HCT116 (cell line): ENCODE measurements at regions not wholly inside any gene's neighbourhood (a gene's known extent, or its start where the extent isn't known, plus 50 kb on each side); places are given as distances from the start of the nearest gene placed in this dataset.

ENCODE experiments used
- ATAC-seq: fragments of 200-7000 bp; cut with Tn5 transposase; 2 replicates; pipeline ENCODE4 v1.9.1; 2020; ENCODE audit warnings: mild to moderate bottlenecking, moderate library complexity
- BruUV-seq: library from RNA; stranded (reverse); fragments of 400-500 nt; replicated peaks from 2 replicates; lab custom pipeline; 2021; lab: Mats Ljungman, UMichigan
- CTCF ChIA-PET: fragments of 300-600 bp; sonication (Branson Sonifier 250); formaldehyde crosslinking; loops from one replicate; lab custom pipeline; 2021; ENCODE audit warnings: antibody characterized with exemption; lab: Charles Lee
- POLR2A ChIA-PET: fragments of 300-600, 350-600 bp; sonication (Branson Sonifier 250); formaldehyde crosslinking; loops from one replicate; lab custom pipeline; 2021; ENCODE audit warnings: antibody characterized with exemption; lab: Charles Lee
- RAD21 ChIA-PET, 2 experiments: fragments of 300-600 bp; sonication (Branson Sonifier 250); formaldehyde crosslinking; loops; one replicate each; lab custom pipeline; 2023; ENCODE audit warnings: low total read pairs in 2 of 2; ENCODE audit not compliant: uncharacterized antibody in 2 of 2, unreplicated experiment in 2 of 2, low non-redundant PET in 1 of 2; lab: Charles Lee
- DNase-seq: peaks from one replicate; pipeline ENCODE4 v3.0.0-alpha.2; 2010; ENCODE audit warnings: low read depth, low spot score
- H2AFZ ChIP-seq: fragments of 200-600 bp; shearing (Covaris generic), sonication (generic); 2 replicates; pipeline ENCODE4 v1.6.1; 2017; ENCODE audit warnings: low read depth, mixed run types, mixed read lengths, antibody characterized with exemption, low read length; ENCODE audit not compliant: poor library complexity, severe bottlenecking
- H3K27ac ChIP-seq: 2 replicates; pipeline ENCODE4 v1.5.1; 2012; ENCODE audit warnings: low read depth, low read length
- H3K27me3 ChIP-seq: fragments of 200-600 bp; sonication (generic); 2 replicates; pipeline ENCODE4 v1.6.1; 2016; ENCODE audit warnings: mixed run types, low read length, mixed read lengths; ENCODE audit not compliant: insufficient read depth
- H3K36me3 ChIP-seq, 2 experiments: fragments of 200-500 bp in 1 of 2; fragments of 200-600 bp in 1 of 2; sonication (Bioruptor generic) in 1 of 2; sonication (generic) in 1 of 2; 2 replicates each; pipeline versions ENCODE4 v1.5.1 to v1.6.1; 2014 to 2016; ENCODE audit warnings: low read length in 2 of 2, inconsistent platforms in 1 of 2, mixed read lengths in 1 of 2, mixed run types in 1 of 2; ENCODE audit not compliant: insufficient read depth in 2 of 2, control insufficient read depth in 1 of 2
- H3K4me1 ChIP-seq, 2 experiments: fragments of 200-600 bp in 1 of 2; sonication (generic) in 1 of 2; 2 replicates each; pipeline versions ENCODE4 v1.5.1 to v1.6.1; 2012 to 2017; ENCODE audit warnings: low read length in 2 of 2, inconsistent platforms in 1 of 2, mild to moderate bottlenecking in 1 of 2, mixed read lengths in 1 of 2, mixed run types in 1 of 2, moderate library complexity in 1 of 2; ENCODE audit not compliant: insufficient read depth in 2 of 2, control insufficient read depth in 1 of 2
- H3K4me2 ChIP-seq: fragments of 200-600 bp; sonication (generic); 2 replicates; pipeline ENCODE4 v1.6.1; 2017; ENCODE audit warnings: mixed run types, low read length, mixed read lengths
- H3K4me3 ChIP-seq, 2 experiments: fragments of 200-600 bp in 1 of 2; sonication (generic) in 1 of 2; replicated peaks in 1 of 2; 2 replicates each; pipeline ENCODE4 v1.5.1; 2011 to 2016; ENCODE audit warnings: low read length in 2 of 2, control low read depth in 1 of 2, low read depth in 1 of 2, mild to moderate bottlenecking in 1 of 2, mixed read lengths in 1 of 2, mixed run types in 1 of 2
- H3K79me2 ChIP-seq: fragments of 200-600 bp; sonication (generic); 2 replicates; pipeline ENCODE4 v1.6.1; 2017; ENCODE audit warnings: mild to moderate bottlenecking, mixed run types, low read length, moderate library complexity, mixed read lengths; ENCODE audit not compliant: insufficient read depth
- H3K9ac ChIP-seq: fragments of 200-600 bp; sonication (generic); 2 replicates; pipeline ENCODE4 v1.6.1; 2016; ENCODE audit warnings: low read length, mixed read lengths
- H3K9me2 ChIP-seq: fragments of 200-600 bp; sonication (generic), shearing (Covaris generic); 2 replicates; pipeline ENCODE4 v1.6.1; 2017; ENCODE audit warnings: mixed run types, mild to moderate bottlenecking, moderate library complexity; ENCODE audit not compliant: insufficient read depth
- H3K9me3 ChIP-seq, 2 experiments: fragments of 200-500 bp in 1 of 2; fragments of 200-600 bp in 1 of 2; sonication (Bioruptor generic) in 1 of 2; sonication (generic) in 1 of 2; 2 replicates each; pipeline ENCODE4 v1.6.1; 2014 to 2017; ENCODE audit warnings: low read length in 2 of 2, mixed read lengths in 2 of 2, inconsistent platforms in 1 of 2, low read depth in 1 of 2, mild to moderate bottlenecking in 1 of 2, mixed run types in 1 of 2, moderate library complexity in 1 of 2; ENCODE audit not compliant: control insufficient read depth in 1 of 2, insufficient read depth in 1 of 2
- H4K20me1 ChIP-seq: fragments of 200-600 bp; sonication (generic), shearing (Covaris generic); 2 replicates; pipeline ENCODE4 v1.6.1; 2017; ENCODE audit warnings: mixed run types, mild to moderate bottlenecking, moderate library complexity; ENCODE audit not compliant: insufficient read depth
- ATF3 ChIP-seq: IDR thresholded peaks from 2 replicates; pipeline ENCODE4 v1.6.1; 2012
- EZH2phosphoT487 ChIP-seq: fragments of 200-600 bp; IDR thresholded peaks from 2 replicates; pipeline ENCODE4 v1.6.1; 2018; ENCODE audit warnings: antibody characterized with exemption, borderline replicate concordance
- MAX ChIP-seq: IDR thresholded peaks from 2 replicates; pipeline ENCODE4 v1.6.1; 2012
- RAD21 ChIP-seq: IDR thresholded peaks from 2 replicates; pipeline ENCODE4 v1.6.1; 2012; ENCODE audit warnings: low read depth, mild to moderate bottlenecking
- REST ChIP-seq: IDR thresholded peaks from 2 replicates; pipeline ENCODE4 v1.6.1; 2012; ENCODE audit warnings: low read depth
- SIN3A ChIP-seq: IDR thresholded peaks from 2 replicates; pipeline ENCODE4 v1.6.1; 2012; ENCODE audit warnings: low read depth
- SP1 ChIP-seq: IDR thresholded peaks from 2 replicates; pipeline ENCODE4 v1.6.1; 2012; ENCODE audit warnings: low read depth
- SRF ChIP-seq: IDR thresholded peaks from 2 replicates; pipeline ENCODE4 v1.6.1; 2012; ENCODE audit warnings: low read depth
- TCF7L2 ChIP-seq: IDR thresholded peaks from 2 replicates; pipeline ENCODE4 v1.7.0; 2011; ENCODE audit warnings: borderline replicate concordance, inconsistent platforms; ENCODE audit not compliant: insufficient read depth, insufficient read length; ENCODE audit errors: extremely low read depth
- YY1 ChIP-seq: IDR thresholded peaks from 2 replicates; pipeline ENCODE4 v1.6.1; 2011; ENCODE audit warnings: low read length, low read depth, moderate library complexity, mild to moderate bottlenecking; ENCODE audit not compliant: insufficient replicate concordance; ENCODE audit errors: extremely low read depth
- ZNF274 ChIP-seq: fragments of 200-500 bp; sonication (Bioruptor generic); IDR thresholded peaks from 2 replicates; pipeline ENCODE4 v1.6.1; 2014; ENCODE audit warnings: mild to moderate bottlenecking, low read depth, low read length, inconsistent platforms
- intact Hi-C: fragments of 100-400 bp; cut with micrococcal nuclease; formaldehyde crosslinking; loops from 2 replicates; pipeline ENCODE4 v1.10.0; 2022

DNA sequence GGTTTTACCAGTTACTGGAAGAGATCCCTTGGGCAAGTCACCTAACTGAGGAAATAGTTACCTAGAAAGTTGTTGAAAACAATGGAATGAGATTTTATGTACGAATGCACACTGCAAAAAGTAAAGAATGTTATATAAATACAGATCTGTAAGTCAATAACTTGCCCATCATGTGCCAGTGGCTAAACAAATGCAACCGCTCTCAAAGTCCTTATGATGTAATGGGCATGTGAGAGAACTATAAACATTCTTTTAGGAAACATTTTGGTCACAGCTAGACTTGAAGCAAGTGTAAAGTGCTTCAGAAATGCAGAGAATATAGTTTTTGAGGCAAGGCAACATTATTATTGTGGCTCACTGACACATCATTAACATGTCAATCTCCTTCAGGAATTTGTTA, 1044.5 kb downstream of the TUSC7 start:
- H3K27me3 ChIP-seq = no peaks in the 10 kb centered on the region
- H3K9ac ChIP-seq = no peak overlapping the region
- BruUV-seq = no TSS peak
- no peak overlapping the region for H3K4me2 ChIP-seq
- no peaks in the 10 kb centered on the region for H3K36me3 ChIP-seq
- no peaks in the 10 kb centered on the region for H3K4me1 ChIP-seq
- CTCF ChIA-PET = no interaction called here
- no peak overlapping the region for H2AFZ ChIP-seq
- RAD21 ChIA-PET = no interaction called here
- no peak for ATAC-seq
- no peaks in the 10 kb centered on the region for H4K20me1 ChIP-seq
- POLR2A ChIA-PET = no interaction called here
- no peaks in the 10 kb centered on the region for H3K9me2 ChIP-seq
- H3K79me2 ChIP-seq = no peaks in the 10 kb centered on the region
- no peak overlapping the region for H3K4me3 ChIP-seq
- no peak for DNase-seq
- no peak overlapping the region for H3K27ac ChIP-seq
- no peaks in the 10 kb centered on the region for H3K9me3 ChIP-seq
- intact Hi-C loops = no loop called here
- no peak for TF ChIP-seq ATF3

DNA sequence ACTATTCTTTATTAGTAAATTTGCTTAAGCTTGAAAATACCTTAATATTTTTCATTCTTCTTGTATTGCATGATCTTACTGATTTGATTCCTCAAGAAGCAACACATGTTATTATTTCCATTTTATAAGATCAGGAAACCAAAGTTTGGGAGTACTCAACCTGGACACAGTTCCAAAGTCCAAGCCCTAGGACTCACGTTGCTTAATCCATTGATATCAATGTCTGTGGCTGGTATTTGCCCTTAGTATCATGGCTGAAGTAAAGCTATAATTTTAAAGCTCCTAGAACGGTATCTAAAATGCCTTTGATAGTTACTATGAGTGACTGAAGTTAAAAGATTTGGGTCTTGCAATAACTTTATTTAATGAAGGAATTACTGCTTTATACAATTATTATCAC, 1045.3 kb downstream of the TUSC7 start:
- Histone ChIP-seq H3K27ac (no peak overlapping the region), H3K9me2 (no peaks in the 10 kb centered on the region), H2AFZ (no peak overlapping the region), H3K36me3 (no peaks in the 10 kb centered on the region), H3K4me3 (no peak overlapping the region), H3K9ac (no peak overlapping the region), H4K20me1 (no peaks in the 10 kb centered on the region), H3K27me3 (no peaks in the 10 kb centered on the region), H3K79me2 (no peaks in the 10 kb centered on the region), H3K4me2 (no peak overlapping the region), H3K9me3 (no peaks in the 10 kb centered on the region), H3K4me1 (no peaks in the 10 kb centered on the region)
- no peak for TF ChIP-seq SP1
- no peak for TF ChIP-seq ZNF274
- TF ChIP-seq SIN3A = no peak
- no peak for TF ChIP-seq SRF
- no peak for TF ChIP-seq RAD21
- TF ChIP-seq REST = no peak
- no peak for TF ChIP-seq EZH2phosphoT487
- TF ChIP-seq YY1 = no peak
- TF ChIP-seq TCF7L2 = no peak
- no peak for TF ChIP-seq MAX
- DNase-seq (no peak), ATAC-seq (no peak)
- intact Hi-C loops = no loop called here
- ChIA-PET RAD21 (no interaction called here), CTCF (no interaction called here), POLR2A (no interaction called here)
- no TSS peak for BruUV-seq
